DOHH2 (cell line): ENCODE measurements at regions not wholly inside any gene's neighbourhood (a gene's known extent, or its start where the extent isn't known, plus 50 kb on each side); places are given as distances from the start of the nearest gene placed in this dataset.

Experiments used
- EZH2phosphoT487 ChIP-seq: fragments of 200-600 bp; sonication (generic); IDR thresholded peaks from 2 replicates; pipeline ENCODE4 v1.6.1; 2017; ENCODE audit warnings: borderline replicate concordance, mild to moderate bottlenecking, antibody characterized with exemption, low read length, moderate library complexity, mixed read lengths
- TF ChIP-seq, protein P1 (sequence below): fragments of 200-600 bp; sonication (generic); IDR thresholded peaks from one replicate; pipeline ENCODE4 v1.5.1; 2014; ENCODE audit warnings: antibody characterized with exemption, mild to moderate bottlenecking, low read depth, low read length; ENCODE audit not compliant: poor library complexity, severe bottlenecking

GRCh38 chr10:91144961-91145360 is 75.5 kb upstream of the PCGF5 start:
- no peak for TF ChIP-seq EZH2phosphoT487
- TF ChIP-seq, protein P1, sequence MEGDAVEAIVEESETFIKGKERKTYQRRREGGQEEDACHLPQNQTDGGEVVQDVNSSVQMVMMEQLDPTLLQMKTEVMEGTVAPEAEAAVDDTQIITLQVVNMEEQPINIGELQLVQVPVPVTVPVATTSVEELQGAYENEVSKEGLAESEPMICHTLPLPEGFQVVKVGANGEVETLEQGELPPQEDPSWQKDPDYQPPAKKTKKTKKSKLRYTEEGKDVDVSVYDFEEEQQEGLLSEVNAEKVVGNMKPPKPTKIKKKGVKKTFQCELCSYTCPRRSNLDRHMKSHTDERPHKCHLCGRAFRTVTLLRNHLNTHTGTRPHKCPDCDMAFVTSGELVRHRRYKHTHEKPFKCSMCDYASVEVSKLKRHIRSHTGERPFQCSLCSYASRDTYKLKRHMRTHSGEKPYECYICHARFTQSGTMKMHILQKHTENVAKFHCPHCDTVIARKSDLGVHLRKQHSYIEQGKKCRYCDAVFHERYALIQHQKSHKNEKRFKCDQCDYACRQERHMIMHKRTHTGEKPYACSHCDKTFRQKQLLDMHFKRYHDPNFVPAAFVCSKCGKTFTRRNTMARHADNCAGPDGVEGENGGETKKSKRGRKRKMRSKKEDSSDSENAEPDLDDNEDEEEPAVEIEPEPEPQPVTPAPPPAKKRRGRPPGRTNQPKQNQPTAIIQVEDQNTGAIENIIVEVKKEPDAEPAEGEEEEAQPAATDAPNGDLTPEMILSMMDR: no peak
